ENCODE measurements at regions not wholly inside any gene's neighbourhood (a gene's known extent, or its start where the extent isn't known, plus 50 kb on each side); places are given as distances from the start of the nearest gene placed in this dataset.

DNA sequence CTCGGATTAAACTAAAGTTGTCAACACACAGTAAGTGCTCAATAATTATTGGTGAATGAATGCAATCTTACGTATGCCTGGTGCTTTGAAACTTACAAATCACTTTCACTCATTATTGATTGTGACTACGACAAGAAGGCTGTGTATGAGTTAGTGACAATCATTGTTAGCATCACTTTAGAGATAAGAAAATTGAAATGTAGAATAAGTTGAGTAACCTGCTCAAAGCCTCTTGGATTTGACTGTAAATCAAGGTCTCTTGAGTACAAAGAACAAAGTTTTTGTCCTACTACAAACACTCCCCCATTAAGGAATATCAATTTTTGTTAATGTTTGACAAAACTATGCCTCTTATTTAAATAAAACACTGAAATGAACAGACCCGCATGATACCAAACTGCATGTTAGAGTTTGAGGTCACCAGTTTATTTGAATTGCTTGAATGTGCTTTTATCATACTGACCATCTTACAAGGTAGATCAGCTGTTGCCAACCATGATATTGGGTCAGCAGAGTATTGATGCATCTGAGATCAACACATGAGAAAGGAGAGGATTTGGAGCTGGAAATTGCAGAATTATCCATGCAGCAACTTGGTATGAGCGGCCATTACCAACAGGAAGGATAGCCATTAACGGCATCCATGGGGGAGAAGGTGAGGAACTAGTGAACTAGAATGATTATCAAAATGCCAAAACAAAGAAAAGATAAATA is 142.1 kb downstream of the IRS1 start (continued):
- TF ChIP-seq ZNF205 (CRISPR knock-in tag; IDR thresholded peaks at IDR 0.05) (peak; percentile 74; the same call in 1 of the 2 replicates), MEIS1 (CRISPR knock-in tag; IDR thresholded peaks at IDR 0.05; ENCODE audit: borderline replicate concordance) (no peak; the same call in 1 of the 2 replicates)
- TF ChIP-seq, protein P1, sequence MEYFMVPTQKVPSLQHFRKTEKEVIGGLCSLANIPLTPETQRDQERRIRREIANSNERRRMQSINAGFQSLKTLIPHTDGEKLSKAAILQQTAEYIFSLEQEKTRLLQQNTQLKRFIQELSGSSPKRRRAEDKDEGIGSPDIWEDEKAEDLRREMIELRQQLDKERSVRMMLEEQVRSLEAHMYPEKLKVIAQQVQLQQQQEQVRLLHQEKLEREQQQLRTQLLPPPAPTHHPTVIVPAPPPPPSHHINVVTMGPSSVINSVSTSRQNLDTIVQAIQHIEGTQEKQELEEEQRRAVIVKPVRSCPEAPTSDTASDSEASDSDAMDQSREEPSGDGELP (IDR thresholded peaks at IDR 0.05; ENCODE audit: borderline replicate concordance, low read depth), result peak; percentile 95
- TF ChIP-seq, protein P2, sequence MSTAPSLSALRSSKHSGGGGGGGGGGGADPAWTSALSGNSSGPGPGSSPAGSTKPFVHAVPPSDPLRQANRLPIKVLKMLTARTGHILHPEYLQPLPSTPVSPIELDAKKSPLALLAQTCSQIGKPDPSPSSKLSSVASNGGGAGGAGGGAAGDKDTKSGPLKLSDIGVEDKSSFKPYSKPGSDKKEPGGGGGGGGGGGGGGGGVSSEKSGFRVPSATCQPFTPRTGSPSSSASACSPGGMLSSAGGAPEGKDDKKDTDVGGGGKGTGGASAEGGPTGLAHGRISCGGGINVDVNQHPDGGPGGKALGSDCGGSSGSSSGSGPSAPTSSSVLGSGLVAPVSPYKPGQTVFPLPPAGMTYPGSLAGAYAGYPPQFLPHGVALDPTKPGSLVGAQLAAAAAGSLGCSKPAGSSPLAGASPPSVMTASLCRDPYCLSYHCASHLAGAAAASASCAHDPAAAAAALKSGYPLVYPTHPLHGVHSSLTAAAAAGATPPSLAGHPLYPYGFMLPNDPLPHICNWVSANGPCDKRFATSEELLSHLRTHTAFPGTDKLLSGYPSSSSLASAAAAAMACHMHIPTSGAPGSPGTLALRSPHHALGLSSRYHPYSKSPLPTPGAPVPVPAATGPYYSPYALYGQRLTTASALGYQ (CRISPR knock-in tag; IDR thresholded peaks at IDR 0.05), result peak; percentile 84
- TF ChIP-seq, protein P3, sequence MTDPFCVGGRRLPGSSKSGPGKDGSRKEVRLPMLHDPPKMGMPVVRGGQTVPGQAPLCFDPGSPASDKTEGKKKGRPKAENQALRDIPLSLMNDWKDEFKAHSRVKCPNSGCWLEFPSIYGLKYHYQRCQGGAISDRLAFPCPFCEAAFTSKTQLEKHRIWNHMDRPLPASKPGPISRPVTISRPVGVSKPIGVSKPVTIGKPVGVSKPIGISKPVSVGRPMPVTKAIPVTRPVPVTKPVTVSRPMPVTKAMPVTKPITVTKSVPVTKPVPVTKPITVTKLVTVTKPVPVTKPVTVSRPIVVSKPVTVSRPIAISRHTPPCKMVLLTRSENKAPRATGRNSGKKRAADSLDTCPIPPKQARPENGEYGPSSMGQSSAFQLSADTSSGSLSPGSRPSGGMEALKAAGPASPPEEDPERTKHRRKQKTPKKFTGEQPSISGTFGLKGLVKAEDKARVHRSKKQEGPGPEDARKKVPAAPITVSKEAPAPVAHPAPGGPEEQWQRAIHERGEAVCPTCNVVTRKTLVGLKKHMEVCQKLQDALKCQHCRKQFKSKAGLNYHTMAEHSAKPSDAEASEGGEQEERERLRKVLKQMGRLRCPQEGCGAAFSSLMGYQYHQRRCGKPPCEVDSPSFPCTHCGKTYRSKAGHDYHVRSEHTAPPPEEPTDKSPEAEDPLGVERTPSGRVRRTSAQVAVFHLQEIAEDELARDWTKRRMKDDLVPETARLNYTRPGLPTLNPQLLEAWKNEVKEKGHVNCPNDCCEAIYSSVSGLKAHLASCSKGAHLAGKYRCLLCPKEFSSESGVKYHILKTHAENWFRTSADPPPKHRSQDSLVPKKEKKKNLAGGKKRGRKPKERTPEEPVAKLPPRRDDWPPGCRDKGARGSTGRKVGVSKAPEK (CRISPR knock-in tag; IDR thresholded peaks at IDR 0.05; ENCODE audit: borderline replicate concordance), result no peak
- TF ChIP-seq, protein P4, sequence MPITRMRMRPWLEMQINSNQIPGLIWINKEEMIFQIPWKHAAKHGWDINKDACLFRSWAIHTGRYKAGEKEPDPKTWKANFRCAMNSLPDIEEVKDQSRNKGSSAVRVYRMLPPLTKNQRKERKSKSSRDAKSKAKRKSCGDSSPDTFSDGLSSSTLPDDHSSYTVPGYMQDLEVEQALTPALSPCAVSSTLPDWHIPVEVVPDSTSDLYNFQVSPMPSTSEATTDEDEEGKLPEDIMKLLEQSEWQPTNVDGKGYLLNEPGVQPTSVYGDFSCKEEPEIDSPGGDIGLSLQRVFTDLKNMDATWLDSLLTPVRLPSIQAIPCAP (CRISPR knock-in tag; IDR thresholded peaks at IDR 0.05; ENCODE audit: low read depth), result no peak
- TF ChIP-seq, protein P5, sequence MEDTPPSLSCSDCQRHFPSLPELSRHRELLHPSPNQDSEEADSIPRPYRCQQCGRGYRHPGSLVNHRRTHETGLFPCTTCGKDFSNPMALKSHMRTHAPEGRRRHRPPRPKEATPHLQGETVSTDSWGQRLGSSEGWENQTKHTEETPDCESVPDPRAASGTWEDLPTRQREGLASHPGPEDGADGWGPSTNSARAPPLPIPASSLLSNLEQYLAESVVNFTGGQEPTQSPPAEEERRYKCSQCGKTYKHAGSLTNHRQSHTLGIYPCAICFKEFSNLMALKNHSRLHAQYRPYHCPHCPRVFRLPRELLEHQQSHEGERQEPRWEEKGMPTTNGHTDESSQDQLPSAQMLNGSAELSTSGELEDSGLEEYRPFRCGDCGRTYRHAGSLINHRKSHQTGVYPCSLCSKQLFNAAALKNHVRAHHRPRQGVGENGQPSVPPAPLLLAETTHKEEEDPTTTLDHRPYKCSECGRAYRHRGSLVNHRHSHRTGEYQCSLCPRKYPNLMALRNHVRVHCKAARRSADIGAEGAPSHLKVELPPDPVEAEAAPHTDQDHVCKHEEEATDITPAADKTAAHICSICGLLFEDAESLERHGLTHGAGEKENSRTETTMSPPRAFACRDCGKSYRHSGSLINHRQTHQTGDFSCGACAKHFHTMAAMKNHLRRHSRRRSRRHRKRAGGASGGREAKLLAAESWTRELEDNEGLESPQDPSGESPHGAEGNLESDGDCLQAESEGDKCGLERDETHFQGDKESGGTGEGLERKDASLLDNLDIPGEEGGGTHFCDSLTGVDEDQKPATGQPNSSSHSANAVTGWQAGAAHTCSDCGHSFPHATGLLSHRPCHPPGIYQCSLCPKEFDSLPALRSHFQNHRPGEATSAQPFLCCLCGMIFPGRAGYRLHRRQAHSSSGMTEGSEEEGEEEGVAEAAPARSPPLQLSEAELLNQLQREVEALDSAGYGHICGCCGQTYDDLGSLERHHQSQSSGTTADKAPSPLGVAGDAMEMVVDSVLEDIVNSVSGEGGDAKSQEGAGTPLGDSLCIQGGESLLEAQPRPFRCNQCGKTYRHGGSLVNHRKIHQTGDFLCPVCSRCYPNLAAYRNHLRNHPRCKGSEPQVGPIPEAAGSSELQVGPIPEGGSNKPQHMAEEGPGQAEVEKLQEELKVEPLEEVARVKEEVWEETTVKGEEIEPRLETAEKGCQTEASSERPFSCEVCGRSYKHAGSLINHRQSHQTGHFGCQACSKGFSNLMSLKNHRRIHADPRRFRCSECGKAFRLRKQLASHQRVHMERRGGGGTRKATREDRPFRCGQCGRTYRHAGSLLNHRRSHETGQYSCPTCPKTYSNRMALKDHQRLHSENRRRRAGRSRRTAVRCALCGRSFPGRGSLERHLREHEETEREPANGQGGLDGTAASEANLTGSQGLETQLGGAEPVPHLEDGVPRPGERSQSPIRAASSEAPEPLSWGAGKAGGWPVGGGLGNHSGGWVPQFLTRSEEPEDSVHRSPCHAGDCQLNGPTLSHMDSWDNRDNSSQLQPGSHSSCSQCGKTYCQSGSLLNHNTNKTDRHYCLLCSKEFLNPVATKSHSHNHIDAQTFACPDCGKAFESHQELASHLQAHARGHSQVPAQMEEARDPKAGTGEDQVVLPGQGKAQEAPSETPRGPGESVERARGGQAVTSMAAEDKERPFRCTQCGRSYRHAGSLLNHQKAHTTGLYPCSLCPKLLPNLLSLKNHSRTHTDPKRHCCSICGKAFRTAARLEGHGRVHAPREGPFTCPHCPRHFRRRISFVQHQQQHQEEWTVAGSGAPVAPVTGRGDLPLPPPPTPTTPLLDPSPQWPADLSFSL (CRISPR knock-in tag; IDR thresholded peaks at IDR 0.05), result no peak
- TF ChIP-seq, protein P6, sequence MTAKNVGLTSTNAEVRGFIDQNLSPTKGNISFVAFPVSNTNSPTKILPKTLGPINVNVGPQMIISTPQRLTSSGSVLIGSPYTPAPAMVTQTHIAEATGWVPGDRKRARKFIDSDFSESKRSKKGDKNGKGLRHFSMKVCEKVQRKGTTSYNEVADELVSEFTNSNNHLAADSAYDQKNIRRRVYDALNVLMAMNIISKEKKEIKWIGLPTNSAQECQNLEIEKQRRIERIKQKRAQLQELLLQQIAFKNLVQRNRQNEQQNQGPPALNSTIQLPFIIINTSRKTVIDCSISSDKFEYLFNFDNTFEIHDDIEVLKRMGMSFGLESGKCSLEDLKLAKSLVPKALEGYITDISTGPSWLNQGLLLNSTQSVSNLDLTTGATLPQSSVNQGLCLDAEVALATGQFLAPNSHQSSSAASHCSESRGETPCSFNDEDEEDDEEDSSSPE (CRISPR knock-in tag; IDR thresholded peaks at IDR 0.05), result no peak
